H9 (cell line): ENCODE measurements at regions not wholly inside any gene's neighbourhood (a gene's known extent, or its start where the extent isn't known, plus 50 kb on each side); places are given as distances from the start of the nearest gene placed in this dataset.

ENCODE experiments used
- DNase-seq: peaks from one replicate; pipeline ENCODE4 v3.0.0-alpha.2; 2017
- H2AFZ ChIP-seq: one replicate; pipeline ENCODE4 v1.6.1; 2013; ENCODE audit warnings: mild to moderate bottlenecking, low read length, control low read depth, moderate library complexity
- H2AK5ac ChIP-seq: 2 replicates; pipeline ENCODE4 v1.6.1; 2013; ENCODE audit warnings: low read length, control low read depth, mixed read lengths; ENCODE audit not compliant: insufficient read length
- H2BK120ac ChIP-seq: one replicate; pipeline ENCODE4 v1.6.1; 2013; ENCODE audit warnings: low read depth, mild to moderate bottlenecking, low read length, control low read depth, inconsistent platforms; ENCODE audit not compliant: poor library complexity, severe bottlenecking
- H2BK12ac ChIP-seq: 2 replicates; pipeline ENCODE4 v1.6.1; 2013; ENCODE audit warnings: low read length, control low read depth, mixed read lengths, low read depth; ENCODE audit not compliant: insufficient read length
- H2BK15ac ChIP-seq: 2 replicates; pipeline ENCODE4 v1.6.1; 2013; ENCODE audit warnings: low read depth, low read length, control low read depth
- H2BK20ac ChIP-seq: one replicate; pipeline ENCODE4 v1.6.1; 2013; ENCODE audit warnings: low read depth, mild to moderate bottlenecking, low read length, control low read depth, inconsistent platforms; ENCODE audit not compliant: poor library complexity, severe bottlenecking
- H2BK5ac ChIP-seq: 2 replicates; pipeline ENCODE4 v1.6.1; 2013; ENCODE audit warnings: low read length, control low read depth, mixed read lengths; ENCODE audit not compliant: insufficient read length
- H3K14ac ChIP-seq: 2 replicates; pipeline ENCODE4 v1.6.1; 2013; ENCODE audit warnings: low read length, control low read depth; ENCODE audit not compliant: insufficient read depth
- H3K18ac ChIP-seq: 2 replicates; pipeline ENCODE4 v1.6.1; 2013; ENCODE audit warnings: low read depth, mild to moderate bottlenecking, mixed read lengths, low read length, control low read depth; ENCODE audit not compliant: insufficient read length
- H3K23ac ChIP-seq: 2 replicates; pipeline ENCODE4 v1.6.1; 2013; ENCODE audit warnings: low read length, control low read depth, mixed read lengths, low read depth; ENCODE audit not compliant: insufficient read length
- H3K23me2 ChIP-seq: 2 replicates; pipeline ENCODE4 v1.6.1; 2013; ENCODE audit warnings: low read depth, mild to moderate bottlenecking, mixed read lengths, low read length, control low read depth; ENCODE audit not compliant: insufficient read length, poor library complexity, severe bottlenecking
- H3K27ac ChIP-seq: 2 replicates; pipeline ENCODE4 v1.5.1; 2013; ENCODE audit warnings: low read length, control low read depth, mixed read lengths, low read depth; ENCODE audit not compliant: insufficient read length
- H3K27me3 ChIP-seq: 2 replicates; pipeline ENCODE4 v1.6.1; 2013; ENCODE audit warnings: low read length, control low read depth, inconsistent platforms; ENCODE audit not compliant: insufficient read depth
- H3K4ac ChIP-seq: 2 replicates; pipeline ENCODE4 v1.6.1; 2013; ENCODE audit warnings: low read depth, mild to moderate bottlenecking, control low read depth, inconsistent platforms, low read length, moderate library complexity
- H3K4me1 ChIP-seq: 2 replicates; pipeline ENCODE4 v1.6.1; 2013; ENCODE audit warnings: low read length, control low read depth, inconsistent platforms; ENCODE audit not compliant: insufficient read depth
- H3K4me2 ChIP-seq: 2 replicates; pipeline ENCODE4 v1.6.1; 2013; ENCODE audit warnings: low read length, control low read depth, mixed read lengths; ENCODE audit not compliant: insufficient read length, insufficient read depth
- H3K56ac ChIP-seq: 2 replicates; pipeline ENCODE4 v1.6.1; 2013; ENCODE audit warnings: low read depth, mild to moderate bottlenecking, mixed read lengths, low read length, control low read depth; ENCODE audit not compliant: insufficient read length
- H3K79me1 ChIP-seq: 2 replicates; pipeline ENCODE4 v1.6.1; 2013; ENCODE audit warnings: low read depth, mild to moderate bottlenecking, moderate library complexity, low read length, control low read depth, inconsistent platforms; ENCODE audit not compliant: insufficient read depth, poor library complexity, severe bottlenecking
- H3K79me2 ChIP-seq: 2 replicates; pipeline ENCODE4 v1.6.1; 2013; ENCODE audit warnings: low read length, control low read depth, inconsistent platforms; ENCODE audit not compliant: insufficient read depth
- H3K9ac ChIP-seq: 2 replicates; pipeline ENCODE4 v1.6.1; 2013; ENCODE audit warnings: low read length, control low read depth, mixed read lengths; ENCODE audit not compliant: insufficient read length; ENCODE audit errors: extremely low read depth
- H3K9me3 ChIP-seq: one replicate; pipeline ENCODE4 v1.6.1; 2013; ENCODE audit warnings: low read depth, low read length, inconsistent platforms; ENCODE audit not compliant: control insufficient read depth
- H3T11ph ChIP-seq: one replicate; pipeline ENCODE4 v1.6.1; 2013; ENCODE audit warnings: mild to moderate bottlenecking, low read length, control low read depth, inconsistent platforms
- H4K20me1 ChIP-seq: one replicate; pipeline ENCODE4 v1.6.1; 2013; ENCODE audit not compliant: control insufficient read depth, insufficient read length, insufficient read depth
- H4K5ac ChIP-seq: 2 replicates; pipeline ENCODE4 v1.6.1; 2013; ENCODE audit warnings: low read depth, mild to moderate bottlenecking, mixed read lengths, low read length, control low read depth; ENCODE audit not compliant: insufficient read length
- H4K8ac ChIP-seq: replicated peaks from 2 replicates; pipeline ENCODE4 v1.6.1; 2013; ENCODE audit warnings: low read length, control low read depth, mixed read lengths, low read depth; ENCODE audit not compliant: insufficient read length
- H4K91ac ChIP-seq: 2 replicates; pipeline ENCODE4 v1.6.1; 2013; ENCODE audit warnings: low read depth, mild to moderate bottlenecking, moderate library complexity, mixed read lengths, low read length, control low read depth; ENCODE audit not compliant: insufficient read length
- H3K27ac Mint-ChIP-seq, 3 experiments: 2 replicates in 2 of 3; 3 replicates in 1 of 3; pipeline ENCODE4 v1.8.0; 2020 to 2021; ENCODE audit warnings: mixed read lengths in 3 of 3, mild to moderate bottlenecking in 1 of 3, moderate library complexity in 1 of 3
- H3K27me3 Mint-ChIP-seq: 2 replicates; pipeline ENCODE4 v1.8.0; 2021; ENCODE audit warnings: low read depth, mild to moderate bottlenecking, moderate library complexity, mixed read lengths
- H3K36me3 Mint-ChIP-seq, 3 experiments: 2 replicates in 2 of 3; 3 replicates in 1 of 3; pipeline ENCODE4 v1.8.0; 2020 to 2021; ENCODE audit warnings: low read depth in 3 of 3, mixed read lengths in 3 of 3; ENCODE audit not compliant: insufficient read depth in 1 of 3
- H3K4me1 Mint-ChIP-seq, 2 experiments: 2 replicates each; pipeline ENCODE4 v1.8.0; 2020; ENCODE audit warnings: mixed read lengths in 2 of 2
- H3K4me3 Mint-ChIP-seq, 2 experiments: 2 replicates in 1 of 2; 3 replicates in 1 of 2; pipeline ENCODE4 v1.8.0; 2020 to 2021; ENCODE audit warnings: mild to moderate bottlenecking in 2 of 2, mixed read lengths in 2 of 2, moderate library complexity in 1 of 2
- H3K9me3 Mint-ChIP-seq, 2 experiments: 2 replicates in 1 of 2; 3 replicates in 1 of 2; pipeline ENCODE4 v1.8.0; 2020; ENCODE audit warnings: mild to moderate bottlenecking in 2 of 2, mixed read lengths in 2 of 2, moderate library complexity in 1 of 2
- CTCF ChIP-seq: fragments of 200-600 bp; sonication (generic); conservative IDR thresholded peaks from 3 replicates; pipeline ENCODE4 v1.8.0; 2021; ENCODE audit warnings: antibody characterized with exemption, mild to moderate bottlenecking
- WGBS: extraction: QIAGEN DNeasy Blood & Tissue Kit; methylation state at CpG from one replicate; pipeline ENCODE4 v1.1.7; 2013; ENCODE audit warnings: missing lambda C conversion rate, low lambda C conversion rate, mixed read lengths; ENCODE audit not compliant: insufficient read length; ENCODE audit errors: extremely low coverage; 5-methylcytosine and 5-hydroxymethylcytosine counted together

GRCh38 chr1:217228689-217229088, 402.2 kb downstream of the GPATCH2 start:
- H3K18ac ChIP-seq, result no peak overlapping the region
- H4K5ac ChIP-seq, result no peak overlapping the region
- no peak overlapping the region for H2BK5ac ChIP-seq
- DNase-seq, result no peak
- no peak overlapping the region for H3K23ac ChIP-seq
- no peak overlapping the region for H2BK20ac ChIP-seq
- H3K27ac ChIP-seq, result no peak overlapping the region
- Mint-ChIP-seq H3K4me1 (no peaks in the 10 kb centered on the region), H3K4me3 (no peak overlapping the region), H3K36me3 (no peaks in the 10 kb centered on the region), H3K9me3 (no peaks in the 10 kb centered on the region), H3K27me3 (no peaks in the 10 kb centered on the region), H3K27ac (no peak overlapping the region)
- no peak overlapping the region for H3T11ph ChIP-seq
- H3K4ac ChIP-seq, result no peak overlapping the region
- no peaks in the 10 kb centered on the region for H4K20me1 ChIP-seq
- no peaks in the 10 kb centered on the region for H3K4me1 ChIP-seq
- no peaks in the 10 kb centered on the region for H3K27me3 ChIP-seq
- H2BK120ac ChIP-seq, result no peak overlapping the region
- no CpG with 5 or more reads among the region's 5 CpGs for WGBS
- no peak overlapping the region for H4K8ac ChIP-seq
- H3K9ac ChIP-seq, result no peak overlapping the region
- H3K9me3 ChIP-seq, result no peaks in the 10 kb centered on the region
- H3K23me2 ChIP-seq, result no peaks in the 10 kb centered on the region
- H4K91ac ChIP-seq, result no peak overlapping the region
- no peaks in the 10 kb centered on the region for H3K79me2 ChIP-seq
- TF ChIP-seq CTCF, result no peak
- H3K79me1 ChIP-seq, result no peaks in the 10 kb centered on the region
- no peak overlapping the region for H2AK5ac ChIP-seq
- H3K56ac ChIP-seq, result no peak overlapping the region
- H2BK15ac ChIP-seq, result no peak overlapping the region
- H3K14ac ChIP-seq, result no peak overlapping the region
- no peak overlapping the region for H3K4me2 ChIP-seq
- H2BK12ac ChIP-seq, result no peak overlapping the region
- H2AFZ ChIP-seq, result no peak overlapping the region
